Choroid plexus epithelial cell (primary cell): ENCODE measurements at regions not wholly inside any gene's neighbourhood (a gene's known extent, or its start where the extent isn't known, plus 50 kb on each side); places are given as distances from the start of the nearest gene placed in this dataset.

ENCODE experiments used
- DNase-seq: peaks from one replicate; pipeline ENCODE4 v3.0.0-alpha.2; 2010; ENCODE audit warnings: low read depth
- H3K4me3 ChIP-seq: 2 replicates; pipeline ENCODE4 v1.5.1; 2011; ENCODE audit warnings: low read depth, mild to moderate bottlenecking, control low read depth, low read length, moderate library complexity
- CTCF ChIP-seq: conservative IDR thresholded peaks from 2 replicates; pipeline ENCODE4 v1.5.1; 2011; ENCODE audit warnings: low read depth, mild to moderate bottlenecking, control low read depth, inconsistent platforms, low read length, moderate library complexity

- no peak overlapping the region for H3K4me3 ChIP-seq
- no peak for TF ChIP-seq CTCF
- no peak for DNase-seq
These were observed 426.6 kb upstream of the PLXNA2 start for GRCh38 chr1:208670778-208671177.

GRCh38 chr1:208681878-208682663, 437.9 kb upstream of the PLXNA2 start:
- no peak for DNase-seq
- no peak overlapping the region for H3K4me3 ChIP-seq
- no peak for TF ChIP-seq CTCF

- H3K4me3 ChIP-seq = no peak overlapping the region
- no peak for TF ChIP-seq CTCF
- no peak for DNase-seq
These were observed 438.5 kb upstream of the PLXNA2 start for GRCh38 chr1:208682664-208683013.

GRCh38 chr1:208683141-208683540, 439.0 kb upstream of the PLXNA2 start:
- no peak for DNase-seq
- H3K4me3 ChIP-seq = no peak overlapping the region
- no peak for TF ChIP-seq CTCF

GRCh38 chr1:208684192-208684591, 440.0 kb upstream of the PLXNA2 start:
- H3K4me3 ChIP-seq = no peak overlapping the region
- DNase-seq = no peak
- TF ChIP-seq CTCF = no peak

- no peak overlapping the region for H3K4me3 ChIP-seq
- no peak for DNase-seq
- TF ChIP-seq CTCF = no peak
These were observed 442.4 kb upstream of the PLXNA2 start for GRCh38 chr1:208686592-208686991.

- no peak for TF ChIP-seq CTCF
- H3K4me3 ChIP-seq = no peak overlapping the region
- no peak for DNase-seq
These were observed 444.6 kb upstream of the PLXNA2 start for GRCh38 chr1:208688656-208689315.
